HG03066 (cell line): ENCODE measurements at regions not wholly inside any gene's neighbourhood (a gene's known extent, or its start where the extent isn't known, plus 50 kb on each side); places are given as distances from the start of the nearest gene placed in this dataset.

Experiments
- ATAC-seq: cut with Tn5 transposase; IDR thresholded peaks from one replicate; pipeline ENCODE4 v1.9.1; 2021; ENCODE audit warnings: low read depth; ENCODE audit not compliant: unreplicated experiment

- ATAC-seq = no peak
Observed at GRCh38 chr2:147057892-147058490, 786.8 kb upstream of the ACVR2A start.

- no peak for ATAC-seq
Observed at GRCh38 chr2:147051814-147052213, 793.0 kb upstream of the ACVR2A start.

- no peak for ATAC-seq
Observed at GRCh38 chr2:147051248-147051647, 793.6 kb upstream of the ACVR2A start.

GRCh38 chr2:147049957-147050356 is 794.9 kb upstream of the ACVR2A start:
- ATAC-seq = no peak

GRCh38 chr2:147046473-147046872 is 798.4 kb upstream of the ACVR2A start:
- no peak for ATAC-seq

- ATAC-seq = no peak
Observed at GRCh38 chr2:147045113-147045512, 799.7 kb upstream of the ACVR2A start.

GRCh38 chr2:147041121-147041494 is 803.7 kb upstream of the ACVR2A start:
- no peak for ATAC-seq

- ATAC-seq = no peak
Observed at GRCh38 chr2:147040298-147041120, 804.3 kb upstream of the ACVR2A start.

- no peak for ATAC-seq
Observed at GRCh38 chr2:147037048-147037447, 807.8 kb upstream of the ACVR2A start.

- ATAC-seq = no peak
Observed at GRCh38 chr2:147033044-147033443, 811.8 kb upstream of the ACVR2A start.

GRCh38 chr2:147031897-147032296 is 812.9 kb upstream of the ACVR2A start:
- ATAC-seq = no peak

GRCh38 chr2:147030966-147031720 is 813.7 kb upstream of the ACVR2A start:
- no peak for ATAC-seq

GRCh38 chr2:147027436-147027835 is 817.4 kb upstream of the ACVR2A start:
- ATAC-seq = no peak

- no peak for ATAC-seq
Observed at GRCh38 chr2:147026664-147027295, 818.0 kb upstream of the ACVR2A start.

- no peak for ATAC-seq
Observed at GRCh38 chr2:147025646-147026585, 818.9 kb upstream of the ACVR2A start.

- ATAC-seq = no peak
Observed at GRCh38 chr2:147019311-147019710, 825.5 kb upstream of the ACVR2A start.

GRCh38 chr2:147017951-147018645 is 826.7 kb upstream of the ACVR2A start:
- no peak for ATAC-seq

GRCh38 chr2:147016181-147016580 is 828.6 kb upstream of the ACVR2A start:
- ATAC-seq = no peak

- no peak for ATAC-seq
Observed at GRCh38 chr2:147015591-147015990, 829.2 kb upstream of the ACVR2A start.
